Activated T-helper 1 cell treated with anti-CD3 and anti-CD28 coated beads, Interleukin-12 subunit alpha, Interleukin-12 subunit beta, Interleukin-2, Interleukin-4 antibody, amounts not matched to agents 30 ng/mL and 10 ng/mL and 1 ng/mL, durations not matched to agents 14 hours and 24 hours and 36 hours (primary cell): ENCODE measurements at regions not wholly inside any gene's neighbourhood (a gene's known extent, or its start where the extent isn't known, plus 50 kb on each side); places are given as distances from the start of the nearest gene placed in this dataset.
A peak's percentile ranks its signal among the peaks of the same experiment; 100 is the strongest.
"Not testable (repeated sequence)": the region's sequence is repeated elsewhere in the genome, so short reads cannot be mapped to it uniquely, and the experiment has no call there.

Experiments used
- DNase-seq: peaks from one replicate; pipeline ENCODE4 v3.0.0; 2021; ENCODE audit warnings: low spot score
- H3K27ac Mint-ChIP-seq: one replicate; pipeline ENCODE4 v1.8.0; 2021; ENCODE audit warnings: mild to moderate bottlenecking, mixed read lengths
- H3K27me3 Mint-ChIP-seq: one replicate; pipeline ENCODE4 v1.8.0; 2022; ENCODE audit warnings: mild to moderate bottlenecking, moderate library complexity, mixed read lengths; ENCODE audit not compliant: insufficient read depth
- H3K36me3 Mint-ChIP-seq: one replicate; pipeline ENCODE4 v1.8.0; 2021; ENCODE audit warnings: low read depth, mixed read lengths
- H3K4me1 Mint-ChIP-seq: one replicate; pipeline ENCODE4 v1.8.0; 2021; ENCODE audit warnings: low read depth, mixed read lengths
- H3K4me3 Mint-ChIP-seq: one replicate; pipeline ENCODE4 v1.8.0; 2021; ENCODE audit warnings: mild to moderate bottlenecking, moderate library complexity, mixed read lengths
- H3K9me3 Mint-ChIP-seq: one replicate; pipeline ENCODE4 v1.8.0; 2021; ENCODE audit warnings: mixed read lengths
- intact Hi-C: fragments of 100-400 bp; cut with micrococcal nuclease; formaldehyde crosslinking; loops from one replicate; pipeline ENCODE4 v1.15.1; 2024

DNA sequence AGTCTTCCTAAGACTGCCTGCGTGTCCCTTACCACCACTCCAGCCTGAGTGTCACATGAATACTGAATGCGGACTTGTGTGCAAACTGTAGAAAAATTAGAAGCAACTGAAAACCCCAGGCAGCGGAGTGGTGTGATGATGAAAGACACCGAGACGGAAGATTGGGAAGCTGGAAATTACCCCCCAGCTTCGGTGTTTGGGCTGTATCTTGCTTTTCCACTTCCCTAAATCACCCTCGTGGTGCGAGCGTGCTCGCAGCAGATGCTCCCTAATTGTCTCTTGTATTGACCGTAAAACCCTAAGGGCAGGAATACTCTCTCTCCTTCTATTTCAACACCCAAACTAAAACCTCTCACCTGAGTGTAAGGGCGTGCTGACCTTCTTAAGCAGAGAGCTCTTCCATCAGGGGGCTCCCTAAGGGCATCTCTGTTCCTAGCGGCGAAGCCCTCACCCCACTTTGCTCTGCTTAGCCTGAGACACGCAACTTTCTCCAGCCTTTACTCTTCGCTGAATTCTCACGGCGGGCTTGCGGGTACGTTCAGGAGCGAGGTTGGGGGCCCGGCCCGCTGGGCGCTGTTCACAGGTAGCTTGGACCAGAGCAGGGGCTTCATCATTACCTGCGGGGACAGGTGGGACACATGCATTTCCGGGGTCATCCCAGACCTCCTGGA is 62.4 kb downstream of the CRYBB2 start:
- intact Hi-C loops: no loop called here
- Mint-ChIP-seq H3K27me3 (peaks cover 52% of the 10 kb centered on the region), H3K4me1 (no peaks in the 10 kb centered on the region), H3K36me3 (no peaks in the 10 kb centered on the region), H3K27ac (no peak overlapping the region), H3K9me3 (no peaks in the 10 kb centered on the region), H3K4me3 (no peak overlapping the region)
- DNase-seq: no peak

GRCh38 chr22:25282346-25282670 is 62.9 kb downstream of the CRYBB2 start:
- Mint-ChIP-seq H3K27me3 (peaks cover 54% of the 10 kb centered on the region), H3K4me3 (peak overlapping the region; percentile 26), H3K9me3 (no peaks in the 10 kb centered on the region), H3K36me3 (no peaks in the 10 kb centered on the region), H3K27ac (no peak overlapping the region), H3K4me1 (no peaks in the 10 kb centered on the region)
- intact Hi-C loops: no loop called here
- no peak for DNase-seq

DNA sequence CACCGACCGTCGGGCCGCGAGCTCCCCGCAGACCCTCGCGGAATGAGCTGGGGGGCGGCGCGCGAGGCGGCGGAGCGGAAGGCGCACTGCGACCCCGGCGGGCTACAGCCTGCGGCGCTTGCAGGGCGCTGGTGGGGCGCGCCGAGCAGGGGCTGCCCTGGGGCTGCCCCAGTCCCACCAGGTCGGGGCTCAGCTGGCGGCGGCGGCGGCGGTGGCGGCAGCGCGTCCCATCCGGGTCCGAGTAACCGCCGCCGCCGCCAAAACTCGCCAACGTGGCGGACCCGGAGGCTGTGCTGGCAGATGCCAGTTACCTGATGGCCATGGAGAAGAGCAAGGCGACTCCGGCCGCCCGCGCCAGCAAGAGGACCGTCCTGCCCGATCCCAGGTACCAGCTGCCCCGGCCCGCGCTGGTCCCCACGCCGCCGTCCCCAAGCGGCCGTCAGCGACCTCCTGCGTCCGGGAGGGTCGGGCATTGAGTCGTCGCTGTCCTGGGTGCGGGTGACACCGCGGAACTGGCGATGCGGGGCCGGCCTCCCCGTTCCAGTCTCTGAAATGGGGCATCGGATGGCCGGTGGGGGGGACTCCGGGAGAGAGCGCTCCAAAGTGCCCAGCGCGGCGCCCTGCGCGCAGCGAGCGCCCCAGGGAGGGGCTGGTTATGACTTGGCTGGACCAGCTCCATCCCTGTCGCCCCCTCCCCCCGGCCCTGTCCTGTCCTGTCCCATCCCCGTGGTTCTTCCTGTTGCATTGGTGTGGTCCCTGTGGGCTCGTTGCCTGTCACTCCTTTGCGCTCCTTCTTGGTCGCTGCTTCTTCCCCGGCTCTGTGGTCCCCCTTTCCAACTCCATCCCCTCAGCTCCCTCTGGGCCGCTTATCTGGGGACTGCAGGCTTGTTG is 63.5 kb downstream of the CRYBB2 start:
- Mint-ChIP-seq H3K36me3 (no peaks in the 10 kb centered on the region), H3K4me1 (no peaks in the 10 kb centered on the region), H3K27me3 (peaks cover 54% of the 10 kb centered on the region), H3K27ac (no peak overlapping the region), H3K9me3 (no peaks in the 10 kb centered on the region), H3K4me3 (no peak overlapping the region)
- DNase-seq: no peak
- intact Hi-C loops: no loop called here

DNA sequence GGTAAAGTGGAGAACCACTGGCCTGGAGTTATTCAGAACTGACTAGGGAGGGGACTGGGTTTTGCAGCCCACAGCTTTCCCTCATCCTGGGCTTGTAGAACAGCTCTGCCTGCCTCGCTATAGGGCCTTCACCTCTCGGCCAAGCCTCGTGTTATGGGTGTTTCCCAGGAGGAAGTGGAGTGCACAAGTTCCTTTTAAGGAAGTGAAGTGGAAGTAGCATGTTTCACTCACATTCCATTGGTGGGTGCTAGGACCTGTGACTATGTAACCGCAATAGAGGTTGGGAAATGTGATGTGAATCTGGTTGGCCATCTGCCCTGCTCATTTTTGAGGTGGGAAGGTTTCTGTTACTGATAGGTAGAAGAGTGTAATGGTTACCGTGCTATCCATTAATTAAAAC is 69.0 kb downstream of the CRYBB2 start:
- DNase-seq, H3K36me3 Mint-ChIP-seq, H3K9me3 Mint-ChIP-seq, intact Hi-C loops, H3K27ac Mint-ChIP-seq, H3K4me1 Mint-ChIP-seq, H3K4me3 Mint-ChIP-seq: not testable (repeated sequence)
- H3K27me3 Mint-ChIP-seq: peaks cover 26% of the 10 kb centered on the region

GRCh38 chr22:25301912-25302311 is 82.5 kb downstream of the CRYBB2 start:
- DNase-seq, intact Hi-C loops, H3K4me3 Mint-ChIP-seq, H3K9me3 Mint-ChIP-seq, H3K4me1 Mint-ChIP-seq, H3K36me3 Mint-ChIP-seq, H3K27ac Mint-ChIP-seq: not testable (repeated sequence)
- peaks cover 19% of the 10 kb centered on the region for H3K27me3 Mint-ChIP-seq

GRCh38 chr22:25309586-25309985 is 90.1 kb downstream of the CRYBB2 start:
- H3K27ac Mint-ChIP-seq, H3K4me1 Mint-ChIP-seq, H3K36me3 Mint-ChIP-seq, H3K4me3 Mint-ChIP-seq, H3K9me3 Mint-ChIP-seq, DNase-seq, intact Hi-C loops: not testable (repeated sequence)
- H3K27me3 Mint-ChIP-seq: peaks cover 14% of the 10 kb centered on the region

GRCh38 chr22:25311924-25312323 is 92.5 kb downstream of the CRYBB2 start:
- H3K36me3 Mint-ChIP-seq, H3K4me1 Mint-ChIP-seq, DNase-seq, H3K9me3 Mint-ChIP-seq, H3K4me3 Mint-ChIP-seq, intact Hi-C loops, H3K27ac Mint-ChIP-seq: not testable (repeated sequence)
- peaks cover 14% of the 10 kb centered on the region for H3K27me3 Mint-ChIP-seq

GRCh38 chr22:25318081-25318823 is 98.8 kb downstream of the CRYBB2 start:
- Mint-ChIP-seq H3K27me3 (peaks cover 4% of the 10 kb centered on the region), H3K27ac (no peak overlapping the region), H3K9me3 (no peaks in the 10 kb centered on the region), H3K36me3 (no peaks in the 10 kb centered on the region), H3K4me3 (no peak overlapping the region), H3K4me1 (no peaks in the 10 kb centered on the region)
- DNase-seq: no peak
- intact Hi-C loops: no loop called here

GRCh38 chr22:25327018-25327755 is 107.7 kb downstream of the CRYBB2 start:
- no peaks in the 10 kb centered on the region for H3K4me1 Mint-ChIP-seq
- no peak overlapping the region for H3K27ac Mint-ChIP-seq
- no peaks in the 10 kb centered on the region for H3K9me3 Mint-ChIP-seq
- H3K4me3 Mint-ChIP-seq: no peak overlapping the region
- DNase-seq: no peak
- peaks cover 5% of the 10 kb centered on the region for H3K27me3 Mint-ChIP-seq
- H3K36me3 Mint-ChIP-seq: no peaks in the 10 kb centered on the region
- intact Hi-C loops: no loop called here

- Mint-ChIP-seq H3K27ac (no peak overlapping the region), H3K4me1 (peaks cover 5% of the 10 kb centered on the region), H3K4me3 (no peak overlapping the region), H3K27me3 (peaks cover 2% of the 10 kb centered on the region), H3K9me3 (no peaks in the 10 kb centered on the region), H3K36me3 (no peaks in the 10 kb centered on the region)
- intact Hi-C loops: no loop called here
- no peak for DNase-seq
Measured at GRCh38 chr22:25331050-25331449, 111.6 kb downstream of the CRYBB2 start.

DNA sequence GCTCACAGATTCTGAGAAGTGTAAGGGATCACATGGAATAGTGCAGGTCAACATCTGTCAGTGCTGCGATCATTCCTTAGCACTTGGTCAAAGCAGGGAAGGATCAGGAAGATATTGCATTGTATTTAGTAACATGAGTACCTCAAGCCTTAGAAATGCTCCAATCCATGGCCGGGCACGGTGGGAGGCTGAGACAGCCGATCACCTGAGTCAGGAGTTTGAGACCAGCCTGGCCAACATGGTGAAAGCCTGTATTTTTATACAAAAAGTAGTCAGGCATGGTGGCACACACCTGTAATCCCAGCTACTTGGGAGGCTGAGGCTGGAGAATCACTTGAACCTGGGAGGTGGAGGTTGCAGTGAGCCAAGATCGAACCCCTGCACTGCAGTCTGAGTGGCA is 112.5 kb downstream of the CRYBB2 start:
- intact Hi-C loops, H3K36me3 Mint-ChIP-seq, H3K4me1 Mint-ChIP-seq, H3K4me3 Mint-ChIP-seq, H3K9me3 Mint-ChIP-seq, DNase-seq, H3K27ac Mint-ChIP-seq, H3K27me3 Mint-ChIP-seq: not testable (repeated sequence)

GRCh38 chr22:25332386-25332785 is 112.9 kb downstream of the CRYBB2 start:
- H3K9me3 Mint-ChIP-seq: no peaks in the 10 kb centered on the region
- no peaks in the 10 kb centered on the region for H3K36me3 Mint-ChIP-seq
- intact Hi-C loops: no loop called here
- H3K27ac Mint-ChIP-seq: no peak overlapping the region
- no peaks in the 10 kb centered on the region for H3K27me3 Mint-ChIP-seq
- no peak for DNase-seq
- H3K4me1 Mint-ChIP-seq: peaks cover 5% of the 10 kb centered on the region
- no peak overlapping the region for H3K4me3 Mint-ChIP-seq
